H1 (cell line): ENCODE measurements at regions not wholly inside any gene's neighbourhood (a gene's known extent, or its start where the extent isn't known, plus 50 kb on each side); places are given as distances from the start of the nearest gene placed in this dataset.

Experiments
- CTCF ChIA-PET: fragments of 300-600 bp; sonication (Branson Sonifier 250); formaldehyde crosslinking; loops from one replicate; lab custom pipeline; 2021; ENCODE audit not compliant: partially characterized antibody; lab: Charles Lee
- POLR2A ChIA-PET: fragments of 300-600 bp; sonication (Branson Sonifier 250); formaldehyde crosslinking; loops from one replicate; lab custom pipeline; 2021; ENCODE audit warnings: inconsistent platforms; ENCODE audit not compliant: partially characterized antibody; lab: Charles Lee
- DNase-seq, 2 experiments: peaks; one replicate each; pipeline versions ENCODE4 v3.0.0 to v3.0.0-alpha.2; 2010 to 2022; ENCODE audit warnings: low spot score in 2 of 2, low read depth in 1 of 2, mixed read lengths in 1 of 2
- FAIRE-seq: peaks from 2 replicates; lab custom pipeline; 2011; peaks lifted over from hg19 to GRCh38; lab: Jason Lieb, UNC
- H2AFZ ChIP-seq: 2 replicates; pipeline ENCODE4 v1.8.1; 2012; ENCODE audit warnings: low read length, inconsistent platforms
- H2AK5ac ChIP-seq: 2 replicates; pipeline ENCODE4 v1.6.1; 2013; ENCODE audit warnings: low read depth, low read length
- H2BK120ac ChIP-seq: replicated peaks from 2 replicates; pipeline ENCODE3; 2013; ENCODE audit warnings: low read depth, low read length, inconsistent platforms
- H2BK12ac ChIP-seq: 2 replicates; pipeline ENCODE4 v1.6.1; 2013; ENCODE audit warnings: low read depth, low read length
- H2BK15ac ChIP-seq: 2 replicates; pipeline ENCODE4 v1.6.1; 2013; ENCODE audit warnings: low read length
- H2BK20ac ChIP-seq: 2 replicates; pipeline ENCODE4 v1.6.1; 2013; ENCODE audit warnings: low read length
- H2BK5ac ChIP-seq: 2 replicates; pipeline ENCODE4 v1.6.1; 2013; ENCODE audit warnings: low read depth, low read length
- H3K14ac ChIP-seq: 2 replicates; pipeline ENCODE4 v1.6.1; 2013; ENCODE audit warnings: inconsistent platforms; ENCODE audit not compliant: insufficient read length
- H3K18ac ChIP-seq: 2 replicates; pipeline ENCODE4 v1.6.1; 2013; ENCODE audit warnings: low read length; ENCODE audit errors: extremely low read depth
- H3K23ac ChIP-seq: 2 replicates; pipeline ENCODE4 v1.6.1; 2013; ENCODE audit warnings: inconsistent platforms; ENCODE audit not compliant: insufficient read length
- H3K23me2 ChIP-seq: 2 replicates; pipeline ENCODE4 v1.6.1; 2013; ENCODE audit warnings: low read depth, low read length
- H3K27ac ChIP-seq: 2 replicates; pipeline ENCODE4 v1.6.1; 2011; ENCODE audit warnings: low read depth, low read length, inconsistent platforms
- H3K27me3 ChIP-seq, 4 experiments: replicated peaks in 1 of 4; 1 replicate in 1 of 4; 2 replicates in 3 of 4; pipeline versions ENCODE4 v1.6.1 to v1.8.1; 2011 to 2013; ENCODE audit warnings: low read length in 3 of 4, mild to moderate bottlenecking in 3 of 4, inconsistent platforms in 2 of 4, mixed read lengths in 2 of 4, moderate library complexity in 1 of 4; ENCODE audit not compliant: control insufficient read depth in 3 of 4, insufficient read depth in 3 of 4; ENCODE audit errors: extremely low read depth in 1 of 4
- H3K36me3 ChIP-seq, 4 experiments: 2 replicates each; pipeline versions ENCODE4 v1.6.1 to v1.8.1; 2011 to 2013; ENCODE audit warnings: mild to moderate bottlenecking in 4 of 4, low read length in 3 of 4, moderate library complexity in 2 of 4, control low read depth in 1 of 4, inconsistent platforms in 1 of 4; ENCODE audit not compliant: insufficient read depth in 4 of 4, control insufficient read depth in 2 of 4
- H3K4ac ChIP-seq: replicated peaks from 2 replicates; pipeline ENCODE3; 2013; ENCODE audit warnings: low read length, low read depth, mixed read lengths, inconsistent platforms; ENCODE audit not compliant: insufficient read length
- H3K4me1 ChIP-seq, 4 experiments: replicated peaks in 1 of 4; 1 replicate in 1 of 4; 2 replicates in 3 of 4; pipeline versions ENCODE4 v1.6.1 to v1.8.1; 2011 to 2013; ENCODE audit warnings: low read length in 3 of 4, inconsistent platforms in 2 of 4, mixed read lengths in 1 of 4; ENCODE audit not compliant: insufficient read depth in 4 of 4, control insufficient read depth in 3 of 4
- H3K4me2 ChIP-seq, 2 experiments: 2 replicates each; pipeline versions ENCODE4 v1.6.1 to v1.8.1; 2011 to 2013; ENCODE audit warnings: low read depth in 2 of 2, low read length in 2 of 2, control low read depth in 1 of 2, inconsistent platforms in 1 of 2, mild to moderate bottlenecking in 1 of 2; ENCODE audit not compliant: insufficient read depth in 1 of 2
- H3K4me3 ChIP-seq, 4 experiments: fragments of 200-600, 300-600 bp in 1 of 4; sonication (generic), shearing (Covaris generic), sonication (Bioruptor Twin) in 1 of 4; 2 replicates each; pipeline versions ENCODE4 v1.5.1 to v1.8.1; 2011 to 2016; ENCODE audit warnings: low read length in 4 of 4, low read depth in 3 of 4, control low read depth in 2 of 4, inconsistent platforms in 2 of 4, mild to moderate bottlenecking in 2 of 4, mixed read lengths in 1 of 4, moderate library complexity in 1 of 4; ENCODE audit not compliant: insufficient read depth in 2 of 4; ENCODE audit errors: extremely low read depth in 1 of 4
- H3K56ac ChIP-seq: replicated peaks from 2 replicates; pipeline ENCODE3; 2013; ENCODE audit warnings: low read depth, mild to moderate bottlenecking, mixed read lengths, low read length, inconsistent platforms; ENCODE audit not compliant: insufficient read length
- H3K79me1 ChIP-seq: 2 replicates; pipeline ENCODE4 v1.6.1; 2013; ENCODE audit warnings: low read depth, low read length, control low read depth
- H3K79me2 ChIP-seq, 2 experiments: 2 replicates each; pipeline versions ENCODE4 v1.6.1 to v1.8.1; 2012 to 2013; ENCODE audit warnings: low read length in 2 of 2, mild to moderate bottlenecking in 2 of 2, inconsistent platforms in 1 of 2; ENCODE audit not compliant: insufficient read depth in 2 of 2, control insufficient read depth in 1 of 2
- H3K9ac ChIP-seq, 4 experiments: replicated peaks in 1 of 4; 1 replicate in 1 of 4; 2 replicates in 3 of 4; pipeline versions ENCODE4 v1.6.1 to v1.8.1; 2011 to 2013; ENCODE audit warnings: low read depth in 3 of 4, low read length in 3 of 4, control low read depth in 2 of 4, mild to moderate bottlenecking in 2 of 4, moderate library complexity in 2 of 4, inconsistent platforms in 1 of 4; ENCODE audit errors: extremely low read depth in 1 of 4
- H3K9me3 ChIP-seq, 2 experiments: 2 replicates each; pipeline versions ENCODE4 v1.6.1 to v1.8.1; 2012 to 2013; ENCODE audit warnings: mild to moderate bottlenecking in 2 of 2, moderate library complexity in 2 of 2, control low read depth in 1 of 2, inconsistent platforms in 1 of 2, low read depth in 1 of 2, low read length in 1 of 2, mixed read lengths in 1 of 2; ENCODE audit not compliant: insufficient read depth in 2 of 2
- H4K20me1 ChIP-seq, 2 experiments: replicated peaks in 1 of 2; 2 replicates each; pipeline versions ENCODE3 to v1.8.1; 2011 to 2013; ENCODE audit warnings: inconsistent platforms in 2 of 2, low read length in 2 of 2, mild to moderate bottlenecking in 1 of 2; ENCODE audit not compliant: insufficient read depth in 2 of 2, control insufficient read depth in 1 of 2
- H4K5ac ChIP-seq: 2 replicates; pipeline ENCODE4 v1.6.1; 2013; ENCODE audit warnings: low read length, low read depth, mixed read lengths, inconsistent platforms; ENCODE audit not compliant: insufficient read length
- H4K8ac ChIP-seq: 2 replicates; pipeline ENCODE4 v1.8.0; 2013; ENCODE audit warnings: mild to moderate bottlenecking, moderate library complexity, low read length, inconsistent platforms; ENCODE audit not compliant: insufficient read depth; ENCODE audit errors: extremely low read depth
- H4K91ac ChIP-seq: replicated peaks from 2 replicates; pipeline ENCODE3; 2013; ENCODE audit warnings: low read length, mixed read lengths, inconsistent platforms; ENCODE audit not compliant: insufficient read length
- BCL11A ChIP-seq, 2 experiments: IDR thresholded peaks; one replicate each; pipeline ENCODE4 v1.6.1; 2011; ENCODE audit warnings: low read depth in 2 of 2, low read length in 2 of 2, mild to moderate bottlenecking in 2 of 2
- CHD2 ChIP-seq: IDR thresholded peaks from 2 replicates; pipeline ENCODE4 v1.6.1; 2012; ENCODE audit warnings: low read length, improper control_type of control experiment
- GTF2F1 ChIP-seq: IDR thresholded peaks from 2 replicates; pipeline ENCODE4 v1.6.1; 2012; ENCODE audit warnings: low read depth, low read length, improper control_type of control experiment, borderline replicate concordance
- JUN ChIP-seq: IDR thresholded peaks from 2 replicates; pipeline ENCODE4 v1.6.1; 2011; ENCODE audit warnings: low read depth, mild to moderate bottlenecking, improper control_type of control experiment, low read length
- NANOG ChIP-seq: IDR thresholded peaks from 2 replicates; pipeline ENCODE4 v1.6.1; 2011; ENCODE audit warnings: low read length, low read depth, mild to moderate bottlenecking, inconsistent platforms; ENCODE audit not compliant: insufficient read depth, poor library complexity, severe bottlenecking
- PHF8 ChIP-seq: fragments of 200-600 bp; sonication (generic); conservative IDR thresholded peaks from 2 replicates; pipeline ENCODE4 v1.7.1; 2012; ENCODE audit warnings: low read depth, mild to moderate bottlenecking, inconsistent platforms, low read length, moderate library complexity
- RFX5 ChIP-seq: IDR thresholded peaks from 2 replicates; pipeline ENCODE4 v1.6.1; 2011; ENCODE audit warnings: low read depth, low read length, improper control_type of control experiment, borderline replicate concordance
- SIRT6 ChIP-seq: IDR thresholded peaks from one replicate; pipeline ENCODE4 v1.7.1; 2012; ENCODE audit warnings: low read length, inconsistent platforms
- SP2 ChIP-seq: IDR thresholded peaks from 2 replicates; pipeline ENCODE4 v1.6.1; 2012; ENCODE audit warnings: mild to moderate bottlenecking, low read length, inconsistent platforms
- SP4 ChIP-seq: IDR thresholded peaks from 2 replicates; pipeline ENCODE4 v1.6.1; 2012; ENCODE audit warnings: low read length, inconsistent platforms
- TAF7 ChIP-seq: optimal IDR thresholded peaks from 2 replicates; pipeline ENCODE3; 2011; ENCODE audit warnings: low read depth, mild to moderate bottlenecking, inconsistent platforms, low read length, moderate library complexity, borderline replicate concordance
- TEAD4 ChIP-seq: IDR thresholded peaks from 2 replicates; pipeline ENCODE4 v1.6.1; 2012; ENCODE audit warnings: low read depth, low read length, inconsistent platforms, mixed read lengths
- ZNF274 ChIP-seq: IDR thresholded peaks from 2 replicates; pipeline ENCODE4 v1.7.0; 2012; ENCODE audit warnings: low read length, borderline replicate concordance; ENCODE audit errors: extremely low read depth
- WGBS, 2 experiments: shearing (Covaris generic) in 1 of 2; methylation state at CpG; one replicate each; pipeline versions ENCODE4 v1.1.6 to v1.1.7; 2013 to 2015; ENCODE audit warnings: low lambda C conversion rate in 2 of 2, mixed read lengths in 2 of 2, inconsistent platforms in 1 of 2, low coverage in 1 of 2, missing lambda C conversion rate in 1 of 2; ENCODE audit not compliant: insufficient replicate concordance in 2 of 2, insufficient coverage in 1 of 2, insufficient read length in 1 of 2; ENCODE audit errors: extremely low coverage in 1 of 2, missing lambda C conversion rate in 1 of 2; 5-methylcytosine and 5-hydroxymethylcytosine counted together
- TF ChIP-seq, protein P1 (sequence below): IDR thresholded peaks from 2 replicates; pipeline ENCODE4 v1.6.1; 2011; ENCODE audit warnings: low read length, improper control_type of control experiment

DNA sequence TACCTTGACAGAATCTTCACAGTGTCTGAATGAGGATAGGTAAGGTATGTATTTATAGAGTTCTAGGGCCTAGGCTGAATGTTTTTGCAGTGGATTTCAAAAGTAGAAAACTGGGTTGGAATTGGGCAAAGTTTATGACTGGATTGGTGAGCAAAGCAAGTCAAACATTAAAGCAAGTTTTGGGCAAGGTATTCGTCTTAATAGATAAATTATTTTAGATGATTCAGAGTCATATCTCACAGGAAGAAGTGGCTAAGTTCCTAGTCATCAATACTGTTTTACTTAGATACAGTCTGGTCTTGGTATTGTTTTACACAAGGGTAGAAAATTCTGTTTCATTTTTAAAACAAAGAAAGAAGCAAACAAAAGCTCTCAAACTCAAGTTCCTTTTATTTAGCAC is 284.1 kb upstream of the EPHA7 start:
- Histone ChIP-seq H3K27me3 (no peaks in the 10 kb centered on the region), H3K4me1 (no peaks in the 10 kb centered on the region), H3K56ac (no peak overlapping the region), H3K14ac (no peak overlapping the region), H3K4me2 (no peak overlapping the region), H3K9ac (no peak overlapping the region), H3K9me3 (peaks cover 12% of the 10 kb centered on the region in 2 experiments), H2AFZ (no peak overlapping the region), H3K79me2 (no peaks in the 10 kb centered on the region), H3K4me3 (no peak overlapping the region), H3K18ac (no peak overlapping the region), H4K8ac (no peak overlapping the region), H3K4ac (no peak overlapping the region), H4K5ac (no peak overlapping the region), H2BK15ac (no peak overlapping the region), H2BK5ac (no peak overlapping the region), H3K27ac (no peak overlapping the region), H2BK12ac (no peak overlapping the region), H3K23ac (no peak overlapping the region), H4K91ac (no peak overlapping the region), H3K23me2 (no peaks in the 10 kb centered on the region; the same call in 1 of the 2 replicates), H2BK120ac (no peak overlapping the region), H3K79me1 (no peaks in the 10 kb centered on the region), H2AK5ac (no peak overlapping the region), H2BK20ac (no peak overlapping the region), H3K36me3 (no peaks in the 10 kb centered on the region), H4K20me1 (no peaks in the 10 kb centered on the region)
- ChIA-PET CTCF (no interaction called here), POLR2A (no interaction called here)
- no peak for TF ChIP-seq TAF7
- no peak for TF ChIP-seq BCL11A (IDR thresholded peaks at IDR 0.05; ENCODE audit: low read depth in 2 of 2, low read length in 2 of 2)
- no peak for TF ChIP-seq JUN
- TF ChIP-seq TEAD4 = no peak
- TF ChIP-seq SIRT6 = no peak
- no peak for TF ChIP-seq SP2
- TF ChIP-seq RFX5 = no peak
- no peak for TF ChIP-seq NANOG
- TF ChIP-seq, protein P1, sequence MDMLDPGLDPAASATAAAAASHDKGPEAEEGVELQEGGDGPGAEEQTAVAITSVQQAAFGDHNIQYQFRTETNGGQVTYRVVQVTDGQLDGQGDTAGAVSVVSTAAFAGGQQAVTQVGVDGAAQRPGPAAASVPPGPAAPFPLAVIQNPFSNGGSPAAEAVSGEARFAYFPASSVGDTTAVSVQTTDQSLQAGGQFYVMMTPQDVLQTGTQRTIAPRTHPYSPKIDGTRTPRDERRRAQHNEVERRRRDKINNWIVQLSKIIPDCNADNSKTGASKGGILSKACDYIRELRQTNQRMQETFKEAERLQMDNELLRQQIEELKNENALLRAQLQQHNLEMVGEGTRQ = no peak
- TF ChIP-seq ZNF274 = no peak
- TF ChIP-seq CHD2 = no peak
- no peak for TF ChIP-seq SP4
- no peak for TF ChIP-seq PHF8
- TF ChIP-seq GTF2F1 = no peak
- DNase-seq (no peak), FAIRE-seq (no peak)
- 85% methylated on average over 1 of the region's 1 CpG; no CpG with 5 or more reads in 1 of the 2 experiments for WGBS, 2 experiments
